K562 (cell line): ENCODE measurements at regions not wholly inside any gene's neighbourhood (a gene's known extent, or its start where the extent isn't known, plus 50 kb on each side); places are given as distances from the start of the nearest gene placed in this dataset.

Experiments
- ATAC-seq: fragments of 200-7000 bp; cut with Tn5 transposase; 3 replicates; pipeline ENCODE4 v1.9.1; 2020; ENCODE audit warnings: moderate library complexity
- BruUV-seq: library from RNA; stranded (reverse); fragments of 400-500 nt; replicated peaks from 2 replicates; lab custom pipeline; 2021; lab: Mats Ljungman, UMichigan
- CTCF ChIA-PET: fragments of 300-600 bp; formaldehyde crosslinking; extraction: SDS; loops from one replicate; lab custom pipeline; 2021; ENCODE audit warnings: low intra/inter-chr PET ratio; lab: Yijun Ruan, JAX
- POLR2A ChIA-PET: fragments of 300-600, 350-650 bp; sonication (Branson Sonifier 250); formaldehyde crosslinking; extraction: SDS; loops from one replicate; lab custom pipeline; 2021; ENCODE audit warnings: antibody characterized with exemption, inconsistent platforms; lab: Yijun Ruan, JAX
- DNase-seq, 4 experiments: peaks; one replicate each; pipeline versions ENCODE4 v3.0.0 to v3.0.0-alpha.2; 2011 to 2018; ENCODE audit warnings: low spot score in 3 of 4, mixed read lengths in 3 of 4; ENCODE audit errors: extremely low read depth in 1 of 4
- FAIRE-seq: peaks from 2 replicates; lab custom pipeline; 2011; peaks lifted over from hg19 to GRCh38; lab: Jason Lieb, UNC
- H2AFZ ChIP-seq: 2 replicates; pipeline ENCODE4 v1.6.0; 2011; ENCODE audit warnings: low read depth, low read length, control low read depth, inconsistent platforms
- H3K27ac ChIP-seq: fragments of 200-600 bp; 3 replicates; pipeline ENCODE4 v1.8.0; 2011; ENCODE audit warnings: low read depth, mild to moderate bottlenecking, control low read depth, inconsistent platforms, low read length, moderate library complexity, mixed read lengths; ENCODE audit errors: extremely low read depth
- H3K27me3 ChIP-seq, 2 experiments: fragments of 300-600 bp in 1 of 2; 2 replicates in 1 of 2; 3 replicates in 1 of 2; pipeline versions ENCODE4 v1.6.0 to v1.8.0; 2011; ENCODE audit warnings: inconsistent platforms in 2 of 2, low read length in 2 of 2, mild to moderate bottlenecking in 1 of 2, mixed read lengths in 1 of 2, moderate library complexity in 1 of 2; ENCODE audit not compliant: control insufficient read depth in 2 of 2, insufficient read depth in 2 of 2
- H3K36me3 ChIP-seq: fragments of 300-600 bp; 3 replicates; pipeline ENCODE4 v1.8.0; 2011; ENCODE audit warnings: mild to moderate bottlenecking, low read length, inconsistent platforms; ENCODE audit not compliant: control insufficient read depth, insufficient read depth
- H3K4me1 ChIP-seq, 2 experiments: fragments of 200-600 bp in 1 of 2; replicated peaks in 1 of 2; 2 replicates in 1 of 2; 3 replicates in 1 of 2; pipeline versions ENCODE4 v1.5.1 to v1.8.0; 2011; ENCODE audit warnings: inconsistent platforms in 2 of 2, low read length in 2 of 2, mild to moderate bottlenecking in 1 of 2, mixed read lengths in 1 of 2, moderate library complexity in 1 of 2; ENCODE audit not compliant: control insufficient read depth in 2 of 2, insufficient read depth in 2 of 2
- H3K4me2 ChIP-seq: 2 replicates; pipeline ENCODE4 v1.6.1; 2011; ENCODE audit warnings: low read length, control low read depth, inconsistent platforms, mixed read lengths; ENCODE audit not compliant: insufficient read depth
- H3K4me3 ChIP-seq: fragments of 200-600 bp; sonication (generic), shearing (Covaris generic); 2 replicates; pipeline ENCODE4 v1.5.1; 2016; ENCODE audit warnings: control low read depth, inconsistent platforms
- H3K79me2 ChIP-seq: fragments of 200-600 bp; 3 replicates; pipeline ENCODE4 v1.8.0; 2011; ENCODE audit warnings: low read length, inconsistent platforms; ENCODE audit not compliant: control insufficient read depth, insufficient read depth
- H3K9ac ChIP-seq, 2 experiments: 2 replicates each; pipeline versions ENCODE4 v1.6.0 to v1.6.1; 2011; ENCODE audit warnings: low read depth in 2 of 2, low read length in 2 of 2, control low read depth in 1 of 2, inconsistent platforms in 1 of 2, mild to moderate bottlenecking in 1 of 2, mixed read lengths in 1 of 2; ENCODE audit not compliant: insufficient read depth in 1 of 2
- H3K9me1 ChIP-seq: one replicate; pipeline ENCODE4 v1.6.0; 2011; ENCODE audit warnings: inconsistent platforms, mild to moderate bottlenecking, low read length, moderate library complexity; ENCODE audit not compliant: control insufficient read depth, insufficient read depth
- H3K9me3 ChIP-seq: replicated peaks from 2 replicates; pipeline ENCODE4 v1.5.1; 2011; ENCODE audit warnings: low read depth, low read length, inconsistent platforms; ENCODE audit not compliant: control insufficient read depth, insufficient read depth
- H4K20me1 ChIP-seq: replicated peaks from 2 replicates; pipeline ENCODE4 v1.6.1; 2011; ENCODE audit warnings: low read length, inconsistent platforms, mixed read lengths; ENCODE audit not compliant: control insufficient read depth, insufficient read depth
- CBFB ChIP-seq: sonication (generic); formaldehyde crosslinking; IDR thresholded peaks from 2 replicates; pipeline ENCODE4 v1.4.0; 2020; ENCODE audit warnings: mild to moderate bottlenecking, missing genetic modification reagents
- MTF1 ChIP-seq: fragments of 250-450 bp; sonication (Bioruptor Pico); IDR thresholded peaks from 2 replicates; pipeline ENCODE4 v1.9.0; 2021; ENCODE audit warnings: moderate library complexity, mild to moderate bottlenecking, inconsistent platforms, borderline replicate concordance
- TCF3 ChIP-seq: sonication (generic); formaldehyde crosslinking; IDR thresholded peaks from 2 replicates; pipeline ENCODE4 v1.4.0; 2020; ENCODE audit warnings: mild to moderate bottlenecking, missing genetic modification reagents
- WGBS: fragments of 100-300 bp; shearing (Covaris generic); methylation state at CpG from one replicate; pipeline ENCODE4 v1.1.6; 2016; ENCODE audit warnings: low coverage, mixed read lengths; ENCODE audit not compliant: insufficient coverage; ENCODE audit errors: missing lambda C conversion rate; 5-methylcytosine and 5-hydroxymethylcytosine counted together
- in situ Hi-C: fragments of 300-500 bp; cut with MboI; formaldehyde crosslinking; loops from 4 replicates; pipeline ENCODE4 v1.15.0; 2018; ENCODE audit warnings: inconsistent platforms, mixed read lengths
- intact Hi-C: fragments of 100-400 bp; cut with micrococcal nuclease; formaldehyde crosslinking; loops from 2 replicates; pipeline ENCODE4 v1.14.2; 2022
- TF ChIP-seq, protein P1 (sequence below): fragments of 450-650 bp; conservative IDR thresholded peaks from 2 replicates; pipeline ENCODE4 v1.6.1; 2016; ENCODE audit warnings: missing genetic modification characterization, low read depth, mild to moderate bottlenecking, missing compliant biosample characterization, moderate library complexity

DNA sequence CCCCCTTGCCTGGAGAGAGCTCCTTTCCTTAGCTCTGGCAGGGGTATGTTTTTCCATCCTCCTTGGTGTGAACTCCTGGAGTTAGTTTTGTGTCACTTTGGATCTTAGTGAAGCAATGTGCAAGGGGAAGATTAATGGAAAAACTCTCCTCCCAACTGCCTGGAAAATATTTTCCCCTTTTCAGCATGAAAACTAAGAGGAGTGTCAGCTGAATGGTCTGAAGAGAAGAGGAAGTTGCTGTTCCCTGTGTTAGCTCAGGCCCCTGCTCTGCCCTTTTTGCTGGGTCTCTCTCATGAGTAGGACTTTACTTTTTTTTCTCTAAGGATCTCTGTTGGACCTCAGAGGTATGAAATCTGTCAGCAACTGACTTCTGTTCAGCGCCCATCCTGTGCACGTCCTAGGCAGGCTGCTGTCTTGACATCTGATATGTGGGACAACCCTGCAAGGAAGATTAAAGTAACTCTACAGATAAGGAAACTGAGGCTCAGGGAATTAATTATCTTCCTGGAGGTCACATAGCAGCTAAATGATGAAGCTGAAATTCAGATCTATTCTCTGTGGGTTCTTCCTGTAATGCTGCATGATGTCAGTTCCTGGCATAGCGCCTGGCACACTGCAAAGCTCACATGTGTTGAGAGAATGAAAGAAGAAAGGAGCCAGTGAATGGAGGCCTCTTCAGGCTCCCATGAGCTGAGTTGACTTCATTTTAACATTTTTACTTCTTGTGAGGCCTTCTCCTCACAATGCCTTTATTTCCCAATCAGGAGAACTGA lies 109.7 kb upstream of the GALNT15 start:
- no peaks in the 10 kb centered on the region for H3K79me2 ChIP-seq
- no peak for DNase-seq
- no peak for TF ChIP-seq MTF1 (CRISPR knock-in tag)
- no peak for TF ChIP-seq TCF3
- TF ChIP-seq CBFB (CRISPR knock-in tag) = no peak
- TF ChIP-seq, protein P1, sequence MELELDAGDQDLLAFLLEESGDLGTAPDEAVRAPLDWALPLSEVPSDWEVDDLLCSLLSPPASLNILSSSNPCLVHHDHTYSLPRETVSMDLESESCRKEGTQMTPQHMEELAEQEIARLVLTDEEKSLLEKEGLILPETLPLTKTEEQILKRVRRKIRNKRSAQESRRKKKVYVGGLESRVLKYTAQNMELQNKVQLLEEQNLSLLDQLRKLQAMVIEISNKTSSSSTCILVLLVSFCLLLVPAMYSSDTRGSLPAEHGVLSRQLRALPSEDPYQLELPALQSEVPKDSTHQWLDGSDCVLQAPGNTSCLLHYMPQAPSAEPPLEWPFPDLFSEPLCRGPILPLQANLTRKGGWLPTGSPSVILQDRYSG (tag) = no peak
- TF ChIP-seq, all 486 proteins: peak for 0
- no TSS peak for BruUV-seq
- ChIA-PET POLR2A (no interaction called here), CTCF (no interaction called here)
- no peak for ATAC-seq
- H2AFZ ChIP-seq = no peak overlapping the region
- H3K27ac ChIP-seq = no peak overlapping the region
- H3K9ac ChIP-seq = no peak overlapping the region
- H3K4me2 ChIP-seq = no peak overlapping the region
- H3K4me1 ChIP-seq = no peaks in the 10 kb centered on the region
- no peak overlapping the region for H3K4me3 ChIP-seq
- no peaks in the 10 kb centered on the region for H3K9me3 ChIP-seq
- no peaks in the 10 kb centered on the region for H4K20me1 ChIP-seq
- FAIRE-seq = no peak
- WGBS = 0% methylated on average over 3 of the region's 3 CpGs
- peaks cover 0 to 13% of the 10 kb centered on the region in 2 experiments; a peak in 2 of 5 replicates for H3K27me3 ChIP-seq
- no peaks in the 10 kb centered on the region for H3K36me3 ChIP-seq
- intact Hi-C loops = no loop called here
- H3K9me1 ChIP-seq = no peaks in the 10 kb centered on the region
- in situ Hi-C loops = no loop called here
